ENCODE measurements at regions not wholly inside any gene's neighbourhood (a gene's known extent, or its start where the extent isn't known, plus 50 kb on each side); places are given as distances from the start of the nearest gene placed in this dataset.
A peak's percentile ranks its signal among the peaks of the same experiment; 100 is the strongest.

DNA sequence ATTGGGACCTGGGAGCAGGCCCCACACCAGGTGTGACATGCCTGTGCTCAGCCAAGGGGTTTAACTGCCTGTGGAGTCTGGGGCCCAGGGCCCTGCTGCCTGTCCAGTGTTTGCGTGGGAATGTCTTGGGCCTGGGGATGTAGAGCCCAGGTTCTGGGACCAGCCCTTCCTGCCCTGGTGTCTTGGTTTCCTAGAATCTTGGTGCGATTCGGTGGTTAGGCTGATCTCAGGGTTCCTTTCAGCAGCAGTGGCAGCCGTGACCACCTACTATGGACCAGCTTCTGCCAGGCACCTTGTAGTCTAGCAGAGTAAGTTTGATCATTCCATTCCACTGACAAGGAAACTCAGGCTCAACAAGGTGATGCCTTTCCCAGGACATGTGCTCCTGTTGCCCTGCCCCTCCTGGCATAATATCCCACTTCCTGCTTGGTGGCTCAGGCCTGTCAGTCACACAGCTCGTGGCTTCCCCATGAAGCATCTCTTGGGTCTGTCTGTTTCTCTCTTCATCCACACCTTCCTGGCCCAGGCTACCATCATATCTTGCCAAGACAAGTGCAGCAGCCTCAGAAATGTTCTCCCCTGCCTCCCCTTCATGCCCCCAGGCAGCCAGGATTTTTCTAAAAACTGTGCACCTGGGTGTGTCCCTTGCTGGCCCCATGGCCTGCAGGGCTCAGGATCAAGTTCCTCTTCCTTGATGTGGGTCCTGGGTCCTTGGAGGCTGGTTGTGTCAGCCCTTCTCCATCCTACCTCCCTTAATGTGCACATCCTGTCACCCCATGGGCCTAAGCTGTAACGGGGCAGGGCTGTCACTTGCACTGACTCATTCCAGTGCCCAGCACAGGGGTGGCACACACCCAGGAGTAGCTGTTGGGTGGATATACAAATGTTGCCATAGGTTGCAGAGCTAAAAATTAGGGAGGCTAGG, 101.6 kb downstream of the SLC25A47 start:
- TF ChIP-seq, protein P1, sequence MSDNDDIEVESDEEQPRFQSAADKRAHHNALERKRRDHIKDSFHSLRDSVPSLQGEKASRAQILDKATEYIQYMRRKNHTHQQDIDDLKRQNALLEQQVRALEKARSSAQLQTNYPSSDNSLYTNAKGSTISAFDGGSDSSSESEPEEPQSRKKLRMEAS (IDR thresholded peaks at IDR 0.05; ENCODE audit: low read depth, low read length) = no peak
- TF ChIP-seq, protein P2, sequence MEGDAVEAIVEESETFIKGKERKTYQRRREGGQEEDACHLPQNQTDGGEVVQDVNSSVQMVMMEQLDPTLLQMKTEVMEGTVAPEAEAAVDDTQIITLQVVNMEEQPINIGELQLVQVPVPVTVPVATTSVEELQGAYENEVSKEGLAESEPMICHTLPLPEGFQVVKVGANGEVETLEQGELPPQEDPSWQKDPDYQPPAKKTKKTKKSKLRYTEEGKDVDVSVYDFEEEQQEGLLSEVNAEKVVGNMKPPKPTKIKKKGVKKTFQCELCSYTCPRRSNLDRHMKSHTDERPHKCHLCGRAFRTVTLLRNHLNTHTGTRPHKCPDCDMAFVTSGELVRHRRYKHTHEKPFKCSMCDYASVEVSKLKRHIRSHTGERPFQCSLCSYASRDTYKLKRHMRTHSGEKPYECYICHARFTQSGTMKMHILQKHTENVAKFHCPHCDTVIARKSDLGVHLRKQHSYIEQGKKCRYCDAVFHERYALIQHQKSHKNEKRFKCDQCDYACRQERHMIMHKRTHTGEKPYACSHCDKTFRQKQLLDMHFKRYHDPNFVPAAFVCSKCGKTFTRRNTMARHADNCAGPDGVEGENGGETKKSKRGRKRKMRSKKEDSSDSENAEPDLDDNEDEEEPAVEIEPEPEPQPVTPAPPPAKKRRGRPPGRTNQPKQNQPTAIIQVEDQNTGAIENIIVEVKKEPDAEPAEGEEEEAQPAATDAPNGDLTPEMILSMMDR (IDR thresholded peaks at IDR 0.05; ENCODE audit: low read depth, low read length) = no peak
- TF ChIP-seq MYC (IDR thresholded peaks at IDR 0.05; ENCODE audit: low read depth, low read length) (0 out of 2 replicates have a peak, but pooled peaks have one; percentile 7), POLR2A (IDR thresholded peaks at IDR 0.05; ENCODE audit: extremely low read depth, insufficient read length) (no peak)
